HepG2 (cell line): ENCODE measurements at regions not wholly inside any gene's neighbourhood (a gene's known extent, or its start where the extent isn't known, plus 50 kb on each side); places are given as distances from the start of the nearest gene placed in this dataset.

Source experiments
- ATAC-seq: fragments of 200-7000 bp; cut with Tn5 transposase; 3 replicates; pipeline ENCODE4 v1.9.1; 2020; ENCODE audit warnings: mild to moderate bottlenecking, moderate library complexity
- BruUV-seq: library from RNA; stranded (reverse); fragments of 400-500 nt; replicated peaks from 2 replicates; lab custom pipeline; 2021; lab: Mats Ljungman, UMichigan
- CTCF ChIA-PET: fragments of 300-600 bp; formaldehyde crosslinking; extraction: SDS; loops from one replicate; lab custom pipeline; 2021; ENCODE audit warnings: low total read pairs, inconsistent platforms, low intra/inter-chr PET ratio; lab: Yijun Ruan, JAX
- POLR2A ChIA-PET: fragments of 350-600 bp; sonication (Branson Sonifier 250); formaldehyde crosslinking; loops from one replicate; lab custom pipeline; 2020; ENCODE audit warnings: antibody characterized with exemption, inconsistent platforms; lab: Yijun Ruan, JAX
- DNase-seq: peaks from one replicate; pipeline ENCODE4 v3.0.0-alpha.2; 2015; ENCODE audit warnings: low spot score
- FAIRE-seq: peaks from 3 replicates; lab custom pipeline; 2011; peaks lifted over from hg19 to GRCh38; lab: Jason Lieb, UNC
- H2AFZ ChIP-seq: one replicate; pipeline ENCODE4 v1.6.1; 2011; ENCODE audit warnings: low read length, inconsistent platforms
- H3K27ac ChIP-seq: fragments of 300-600 bp; 3 replicates; pipeline ENCODE4 v1.8.0; 2011; ENCODE audit warnings: mixed run types, mild to moderate bottlenecking, mixed read lengths, low read length, inconsistent platforms; ENCODE audit not compliant: insufficient read depth; ENCODE audit errors: extremely low read length
- H3K27me3 ChIP-seq, 2 experiments: fragments of 200-600 bp in 1 of 2; 2 replicates in 1 of 2; 3 replicates in 1 of 2; pipeline versions ENCODE4 v1.6.0 to v1.8.0; 2011; ENCODE audit warnings: low read length in 2 of 2, mild to moderate bottlenecking in 2 of 2, moderate library complexity in 2 of 2, inconsistent platforms in 1 of 2; ENCODE audit not compliant: insufficient read depth in 2 of 2, control insufficient read depth in 1 of 2
- H3K36me3 ChIP-seq, 2 experiments: fragments of 200-600 bp in 1 of 2; replicated peaks in 1 of 2; 2 replicates in 1 of 2; 3 replicates in 1 of 2; pipeline versions ENCODE4 v1.5.1 to v1.8.0; 2011; ENCODE audit warnings: low read length in 2 of 2, inconsistent platforms in 1 of 2; ENCODE audit not compliant: insufficient read depth in 2 of 2, control insufficient read depth in 1 of 2
- H3K4me1 ChIP-seq: 2 replicates; pipeline ENCODE4 v1.5.1; 2012; ENCODE audit warnings: low read length, inconsistent platforms; ENCODE audit not compliant: insufficient read depth
- H3K4me2 ChIP-seq: 2 replicates; pipeline ENCODE4 v1.6.0; 2011; ENCODE audit warnings: low read depth, low read length, inconsistent platforms
- H3K4me3 ChIP-seq, 3 experiments: fragments of 200-600 bp in 1 of 3; sonication (generic), shearing (Covaris generic) in 1 of 3; replicated peaks in 1 of 3; 2 replicates each; pipeline ENCODE4 v1.5.1; 2011 to 2016; ENCODE audit warnings: low read length in 3 of 3, inconsistent platforms in 2 of 3, low read depth in 2 of 3, mild to moderate bottlenecking in 2 of 3, control low read depth in 1 of 3, mixed read lengths in 1 of 3; ENCODE audit not compliant: insufficient read depth in 1 of 3
- H3K79me2 ChIP-seq: one replicate; pipeline ENCODE4 v1.6.1; 2011; ENCODE audit warnings: low read length, inconsistent platforms; ENCODE audit not compliant: insufficient read depth
- H3K9ac ChIP-seq: 2 replicates; pipeline ENCODE4 v1.6.0; 2011; ENCODE audit warnings: mild to moderate bottlenecking, low read depth, low read length, inconsistent platforms; ENCODE audit not compliant: insufficient read depth
- H3K9me3 ChIP-seq: 2 replicates; pipeline ENCODE4 v1.5.1; 2012; ENCODE audit warnings: mild to moderate bottlenecking, low read length
- H4K20me1 ChIP-seq: 2 replicates; pipeline ENCODE4 v1.6.0; 2011; ENCODE audit warnings: inconsistent platforms, mild to moderate bottlenecking, low read length, moderate library complexity; ENCODE audit not compliant: insufficient read depth
- BCL6 ChIP-seq: IDR thresholded peaks from 2 replicates; pipeline ENCODE4 v1.6.1; 2016; ENCODE audit warnings: missing genetic modification reagents, missing compliant biosample characterization
- JARID2 ChIP-seq: sonication (generic); formaldehyde crosslinking; IDR thresholded peaks from 2 replicates; pipeline ENCODE4 v1.8.1; 2023; ENCODE audit warnings: missing genetic modification reagents, inconsistent platforms; ENCODE audit not compliant: insufficient replicate concordance
- KDM6A ChIP-seq: IDR thresholded peaks from 2 replicates; pipeline ENCODE4 v1.6.1; 2016; ENCODE audit warnings: low read depth
- NCOA1 ChIP-seq: sonication (generic); formaldehyde crosslinking; IDR thresholded peaks from 2 replicates; pipeline ENCODE4 v1.9.0; 2021; ENCODE audit warnings: missing genetic modification reagents
- NFE2L1 ChIP-seq: sonication (generic); formaldehyde crosslinking; IDR thresholded peaks from 2 replicates; pipeline ENCODE4 v1.4.0; 2020; ENCODE audit warnings: missing genetic modification reagents, mild to moderate bottlenecking, borderline replicate concordance
- NR2F2 ChIP-seq: IDR thresholded peaks from 2 replicates; pipeline ENCODE4 v1.6.1; 2012; ENCODE audit warnings: low read depth, inconsistent platforms, borderline replicate concordance
- PAWR ChIP-seq: sonication (generic); formaldehyde crosslinking; IDR thresholded peaks from 2 replicates; pipeline ENCODE4 v1.4.0; 2020; ENCODE audit warnings: missing genetic modification reagents, mild to moderate bottlenecking, borderline replicate concordance
- TEF ChIP-seq: sonication (generic); formaldehyde crosslinking; IDR thresholded peaks from 2 replicates; pipeline ENCODE4 v1.5.0; 2020; ENCODE audit warnings: missing genetic modification reagents
- TOE1 ChIP-seq: sonication (generic); formaldehyde crosslinking; IDR thresholded peaks from 2 replicates; pipeline ENCODE4 v1.4.0; 2020; ENCODE audit warnings: mild to moderate bottlenecking, missing genetic modification reagents
- U2AF2 ChIP-seq: fragments of 200-400 bp; formaldehyde crosslinking; IDR thresholded peaks from 2 replicates; pipeline ENCODE4 v1.6.1; 2017; ENCODE audit warnings: low read depth, mild to moderate bottlenecking, low read length
- ZBTB20 ChIP-seq: sonication (generic); formaldehyde crosslinking; IDR thresholded peaks from 2 replicates; pipeline ENCODE4 v1.8.1; 2023; ENCODE audit warnings: missing genetic modification reagents, low read depth, mild to moderate bottlenecking, borderline replicate concordance
- ZNF850 ChIP-seq: sonication (generic); formaldehyde crosslinking; conservative IDR thresholded peaks from 2 replicates; pipeline ENCODE4 v1.9.0; 2021; ENCODE audit warnings: mild to moderate bottlenecking, missing genetic modification reagents
- WGBS: methylation state at CpG from one replicate; pipeline ENCODE4 v1.1.6; 2017; ENCODE audit warnings: low lambda C conversion rate; 5-methylcytosine and 5-hydroxymethylcytosine counted together
- in situ Hi-C: cut with HindIII; loops from 2 replicates; pipeline ENCODE4 v1.10.0; 2017; ENCODE audit warnings: low pct_unique_long_range_greater_than_20kb; ENCODE audit not compliant: extremely low pct_ligation_motif_present
- intact Hi-C: fragments of 100-400 bp; cut with micrococcal nuclease; formaldehyde crosslinking; loops from one replicate; pipeline ENCODE4 v1.10.0; 2022; ENCODE audit not compliant: unreplicated experiment
- TF ChIP-seq, protein P1 (sequence below): sonication (generic); formaldehyde crosslinking; IDR thresholded peaks from 2 replicates; pipeline ENCODE4 v1.8.0; 2022; ENCODE audit warnings: missing genetic modification reagents, mild to moderate bottlenecking, inconsistent platforms, borderline replicate concordance
- TF ChIP-seq, protein P2 (sequence below): sonication (generic); formaldehyde crosslinking; IDR thresholded peaks from 2 replicates; pipeline ENCODE4 v1.5.0; 2020; ENCODE audit warnings: mild to moderate bottlenecking, missing genetic modification reagents

- TF ChIP-seq, protein P1, sequence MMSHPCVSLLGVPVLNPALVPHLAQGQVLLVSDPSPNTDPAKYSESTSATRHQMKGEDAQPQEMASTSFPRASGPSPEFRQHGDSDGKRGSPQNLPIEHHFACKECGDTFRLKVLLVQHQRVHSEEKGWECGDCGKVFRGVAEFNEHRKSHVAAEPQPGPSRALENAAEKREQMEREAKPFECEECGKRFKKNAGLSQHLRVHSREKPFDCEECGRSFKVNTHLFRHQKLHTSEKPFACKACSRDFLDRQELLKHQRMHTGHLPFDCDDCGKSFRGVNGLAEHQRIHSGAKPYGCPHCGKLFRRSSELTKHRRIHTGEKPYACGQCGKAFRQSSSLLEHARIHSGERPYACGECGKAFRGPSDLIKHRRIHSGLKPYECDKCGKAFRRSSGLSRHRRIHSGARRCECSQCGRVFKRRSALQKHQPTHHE (CRISPR knock-in tag): no peak
- no peak for TF ChIP-seq ZNF850
- TF ChIP-seq TEF: no peak
- no peak for TF ChIP-seq PAWR (CRISPR knock-in tag)
- no peak for TF ChIP-seq TOE1
- no peak for TF ChIP-seq BCL6
- TF ChIP-seq U2AF2: no peak
- no peak for TF ChIP-seq ZBTB20 (CRISPR knock-in tag)
- TF ChIP-seq, protein P2, sequence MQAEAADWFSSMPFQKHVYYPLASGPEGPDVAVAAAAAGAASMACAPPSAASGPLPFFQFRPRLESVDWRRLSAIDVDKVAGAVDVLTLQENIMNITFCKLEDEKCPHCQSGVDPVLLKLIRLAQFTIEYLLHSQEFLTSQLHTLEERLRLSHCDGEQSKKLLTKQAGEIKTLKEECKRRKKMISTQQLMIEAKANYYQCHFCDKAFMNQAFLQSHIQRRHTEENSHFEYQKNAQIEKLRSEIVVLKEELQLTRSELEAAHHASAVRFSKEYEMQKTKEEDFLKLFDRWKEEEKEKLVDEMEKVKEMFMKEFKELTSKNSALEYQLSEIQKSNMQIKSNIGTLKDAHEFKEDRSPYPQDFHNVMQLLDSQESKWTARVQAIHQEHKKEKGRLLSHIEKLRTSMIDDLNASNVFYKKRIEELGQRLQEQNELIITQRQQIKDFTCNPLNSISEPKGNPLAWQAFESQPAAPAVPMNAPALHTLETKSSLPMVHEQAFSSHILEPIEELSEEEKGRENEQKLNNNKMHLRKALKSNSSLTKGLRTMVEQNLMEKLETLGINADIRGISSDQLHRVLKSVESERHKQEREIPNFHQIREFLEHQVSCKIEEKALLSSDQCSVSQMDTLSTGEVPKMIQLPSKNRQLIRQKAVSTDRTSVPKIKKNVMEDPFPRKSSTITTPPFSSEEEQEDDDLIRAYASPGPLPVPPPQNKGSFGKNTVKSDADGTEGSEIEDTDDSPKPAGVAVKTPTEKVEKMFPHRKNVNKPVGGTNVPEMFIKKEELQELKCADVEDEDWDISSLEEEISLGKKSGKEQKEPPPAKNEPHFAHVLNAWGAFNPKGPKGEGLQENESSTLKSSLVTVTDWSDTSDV (CRISPR knock-in tag): no peak
- TF ChIP-seq, all 625 proteins: peak for 0
These were observed 750.3 kb downstream of the ANKRD7 start (continued) for GRCh38 chr7:118974836-118975235.

DNA sequence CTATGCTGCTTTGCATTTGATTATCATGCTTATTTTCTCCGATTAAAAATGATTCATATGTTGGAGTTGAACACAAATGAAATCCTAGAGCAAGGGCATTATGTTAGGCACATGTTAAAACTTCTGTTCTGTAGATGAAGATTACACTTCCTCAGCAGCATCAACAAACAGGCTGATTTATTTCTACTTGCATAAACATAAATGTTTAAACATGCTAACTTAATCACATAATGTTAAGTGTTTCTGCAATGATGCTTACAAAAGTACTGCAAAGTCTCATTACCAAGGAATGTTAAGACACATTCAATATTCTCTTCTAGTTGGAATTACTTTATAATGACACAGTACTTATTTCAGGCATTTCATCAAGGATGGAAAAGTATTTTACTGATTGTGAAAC is 770.8 kb downstream of the ANKRD7 start:
- Histone ChIP-seq H3K4me3 (no peak overlapping the region), H3K27ac (no peak overlapping the region), H2AFZ (no peak overlapping the region), H3K9ac (no peak overlapping the region), H3K36me3 (no peaks in the 10 kb centered on the region), H3K27me3 (no peaks in the 10 kb centered on the region), H4K20me1 (no peaks in the 10 kb centered on the region), H3K9me3 (no peaks in the 10 kb centered on the region), H3K79me2 (no peaks in the 10 kb centered on the region), H3K4me2 (no peak overlapping the region), H3K4me1 (no peaks in the 10 kb centered on the region)
- ATAC-seq: no peak
- CTCF ChIA-PET: no interaction called here
- WGBS: 6% methylated on average over 1 of the region's 1 CpG
- no TSS peak for BruUV-seq
- POLR2A ChIA-PET: no interaction called here
- FAIRE-seq: no peak
- intact Hi-C loops: no loop called here
- in situ Hi-C loops: no loop called here
- DNase-seq: no peak
- no peak for TF ChIP-seq JARID2
- TF ChIP-seq NR2F2: no peak
- no peak for TF ChIP-seq NFE2L1 (CRISPR knock-in tag)
- TF ChIP-seq NCOA1: no peak
- TF ChIP-seq KDM6A (CRISPR knock-in tag): no peak
